NOMO-1 treated with dmso at 0.1 percent for 144 hours (cell line): ENCODE measurements at regions not wholly inside any gene's neighbourhood (a gene's known extent, or its start where the extent isn't known, plus 50 kb on each side); places are given as distances from the start of the nearest gene placed in this dataset.
A peak's percentile ranks its signal among the peaks of the same experiment; 100 is the strongest.

Source experiments
- DNase-seq: peaks from one replicate; lab custom pipeline; 2025; ENCODE audit not compliant: unreplicated experiment; lab: John Stamatoyannopoulos, UW

- no peak for DNase-seq
Observed at GRCh38 chr10:113357681-113358300, 195.1 kb upstream of the HABP2 start.

GRCh38 chr10:113359655-113360054, 193.2 kb upstream of the HABP2 start:
- no peak for DNase-seq

GRCh38 chr10:113360870-113361269, 192.0 kb upstream of the HABP2 start:
- DNase-seq, result no peak

- no peak for DNase-seq
Observed at GRCh38 chr10:113362645-113363091, 190.2 kb upstream of the HABP2 start.

GRCh38 chr10:113364227-113364626, 188.6 kb upstream of the HABP2 start:
- no peak for DNase-seq

GRCh38 chr10:113368666-113369364, 184.0 kb upstream of the HABP2 start:
- no peak for DNase-seq

GRCh38 chr10:113369365-113369694, 183.5 kb upstream of the HABP2 start:
- no peak for DNase-seq

- no peak for DNase-seq
Observed at GRCh38 chr10:113376428-113376827, 176.4 kb upstream of the HABP2 start.

GRCh38 chr10:113379091-113379490, 173.8 kb upstream of the HABP2 start:
- DNase-seq, result no peak

GRCh38 chr10:113381416-113381815, 171.4 kb upstream of the HABP2 start:
- no peak for DNase-seq

GRCh38 chr10:113381981-113382509, 170.8 kb upstream of the HABP2 start:
- DNase-seq, result peak; percentile 80

GRCh38 chr10:113382691-113383090, 170.2 kb upstream of the HABP2 start:
- no peak for DNase-seq

- DNase-seq, result no peak
Observed at GRCh38 chr10:113384181-113384580, 168.7 kb upstream of the HABP2 start.

- peak; percentile 62 for DNase-seq
Observed at GRCh38 chr10:113385021-113385999, 167.5 kb upstream of the HABP2 start.

GRCh38 chr10:113386005-113386404, 166.8 kb upstream of the HABP2 start:
- DNase-seq, result no peak

- DNase-seq, result no peak
Observed at GRCh38 chr10:113389969-113390368, 162.9 kb upstream of the HABP2 start.

- no peak for DNase-seq
Observed at GRCh38 chr10:113390896-113391295, 162.0 kb upstream of the HABP2 start.

- DNase-seq, result no peak
Observed at GRCh38 chr10:113397047-113397446, 155.8 kb upstream of the HABP2 start.

- DNase-seq, result no peak
Observed at GRCh38 chr10:113399065-113399464, 153.8 kb upstream of the HABP2 start.

GRCh38 chr10:113402602-113403001, 150.3 kb upstream of the HABP2 start:
- DNase-seq, result no peak

- no peak for DNase-seq
Observed at GRCh38 chr10:113407218-113407617, 145.6 kb upstream of the HABP2 start.
